GM12878 (cell line): ENCODE measurements at regions not wholly inside any gene's neighbourhood (a gene's known extent, or its start where the extent isn't known, plus 50 kb on each side); places are given as distances from the start of the nearest gene placed in this dataset.

Source experiments
- BCL11A ChIP-seq: IDR thresholded peaks from 2 replicates; pipeline ENCODE4 v1.6.1; 2011; ENCODE audit warnings: low read depth, low read length
- BHLHE40 ChIP-seq, 2 experiments: fragments of 450-650 bp in 1 of 2; IDR thresholded peaks; 2 replicates each; pipeline ENCODE4 v1.6.1; 2011 to 2017; ENCODE audit warnings: low read depth in 2 of 2, borderline replicate concordance in 1 of 2, improper control_type of control experiment in 1 of 2, low read length in 1 of 2, mild to moderate bottlenecking in 1 of 2
- BMI1 ChIP-seq: fragments of 450-650 bp; IDR thresholded peaks from 2 replicates; pipeline ENCODE4 v1.6.1; 2016; ENCODE audit warnings: mild to moderate bottlenecking, moderate library complexity, borderline replicate concordance
- DPF2 ChIP-seq: fragments of 450-650 bp; IDR thresholded peaks from 2 replicates; pipeline ENCODE4 v1.6.1; 2017; ENCODE audit warnings: mild to moderate bottlenecking
- E2F4 ChIP-seq: IDR thresholded peaks from 2 replicates; pipeline ENCODE4 v1.6.1; 2012; ENCODE audit warnings: low read depth, low read length, improper control_type of control experiment
- EP300 ChIP-seq, 2 experiments: fragments of 150-350 bp in 1 of 2; IDR thresholded peaks; 2 replicates each; pipeline ENCODE4 v1.6.1; 2011 to 2012; ENCODE audit warnings: low read depth in 2 of 2, low read length in 2 of 2, borderline replicate concordance in 1 of 2, improper control_type of control experiment in 1 of 2, inconsistent platforms in 1 of 2; ENCODE audit not compliant: control insufficient read depth in 1 of 2
- JUNB ChIP-seq: IDR thresholded peaks from 2 replicates; pipeline ENCODE4 v1.6.1; 2016; ENCODE audit warnings: antibody characterized with exemption, mild to moderate bottlenecking
- NFYA ChIP-seq: IDR thresholded peaks from 2 replicates; pipeline ENCODE4 v1.6.1; 2011; ENCODE audit warnings: low read depth, mild to moderate bottlenecking, low read length, improper control_type of control experiment, borderline replicate concordance
- RAD21 ChIP-seq: IDR thresholded peaks from 2 replicates; pipeline ENCODE4 v1.6.1; 2011; ENCODE audit warnings: mild to moderate bottlenecking, low read depth, low read length, moderate library complexity; ENCODE audit not compliant: insufficient read depth
- RCOR1 ChIP-seq: conservative IDR thresholded peaks from 2 replicates; pipeline ENCODE4 v1.6.1; 2012; ENCODE audit warnings: low read depth, low read length, improper control_type of control experiment
- SMAD5 ChIP-seq: IDR thresholded peaks from 2 replicates; pipeline ENCODE4 v1.6.1; 2016; ENCODE audit warnings: antibody characterized with exemption, low read depth
- SREBF2 ChIP-seq: IDR thresholded peaks from 2 replicates; pipeline ENCODE4 v1.6.1; 2012; ENCODE audit warnings: mild to moderate bottlenecking, low read length
- STAT3 ChIP-seq: IDR thresholded peaks from 2 replicates; pipeline ENCODE4 v1.6.1; 2011; ENCODE audit warnings: low read depth, low read length, improper control_type of control experiment
- TAF1 ChIP-seq: IDR thresholded peaks from 2 replicates; pipeline ENCODE4 v1.6.1; 2011; ENCODE audit warnings: mild to moderate bottlenecking, low read depth, low read length, borderline replicate concordance
- ZNF217 ChIP-seq: fragments of 450-650 bp; IDR thresholded peaks from 2 replicates; pipeline ENCODE4 v1.6.1; 2017; ENCODE audit warnings: antibody characterized with exemption, mild to moderate bottlenecking
- ZNF274 ChIP-seq: IDR thresholded peaks from one replicate; pipeline ENCODE4 v1.8.0; 2011; ENCODE audit not compliant: insufficient read length, insufficient read depth
- ZNF384 ChIP-seq: IDR thresholded peaks from 2 replicates; pipeline ENCODE4 v1.6.1; 2012; ENCODE audit warnings: low read depth, mild to moderate bottlenecking, low read length, improper control_type of control experiment, borderline replicate concordance
- ZSCAN29 ChIP-seq: fragments of 450-650 bp; IDR thresholded peaks from 2 replicates; pipeline ENCODE4 v1.6.1; 2017; ENCODE audit warnings: mild to moderate bottlenecking, moderate library complexity
- TF ChIP-seq, protein P1 (sequence below): fragments of 450-650 bp; formaldehyde crosslinking; IDR thresholded peaks from 2 replicates; pipeline ENCODE4 v1.4.0; 2020; ENCODE audit warnings: mild to moderate bottlenecking, moderate library complexity
- TF ChIP-seq, protein P2 (sequence below): fragments of 450-650 bp; conservative IDR thresholded peaks from 2 replicates; pipeline ENCODE4 v1.6.1; 2017; ENCODE audit warnings: mild to moderate bottlenecking, moderate library complexity
- TF ChIP-seq, protein P3 (sequence below): fragments of 450-650 bp; IDR thresholded peaks from 2 replicates; pipeline ENCODE4 v1.6.1; 2017; ENCODE audit warnings: mild to moderate bottlenecking

DNA sequence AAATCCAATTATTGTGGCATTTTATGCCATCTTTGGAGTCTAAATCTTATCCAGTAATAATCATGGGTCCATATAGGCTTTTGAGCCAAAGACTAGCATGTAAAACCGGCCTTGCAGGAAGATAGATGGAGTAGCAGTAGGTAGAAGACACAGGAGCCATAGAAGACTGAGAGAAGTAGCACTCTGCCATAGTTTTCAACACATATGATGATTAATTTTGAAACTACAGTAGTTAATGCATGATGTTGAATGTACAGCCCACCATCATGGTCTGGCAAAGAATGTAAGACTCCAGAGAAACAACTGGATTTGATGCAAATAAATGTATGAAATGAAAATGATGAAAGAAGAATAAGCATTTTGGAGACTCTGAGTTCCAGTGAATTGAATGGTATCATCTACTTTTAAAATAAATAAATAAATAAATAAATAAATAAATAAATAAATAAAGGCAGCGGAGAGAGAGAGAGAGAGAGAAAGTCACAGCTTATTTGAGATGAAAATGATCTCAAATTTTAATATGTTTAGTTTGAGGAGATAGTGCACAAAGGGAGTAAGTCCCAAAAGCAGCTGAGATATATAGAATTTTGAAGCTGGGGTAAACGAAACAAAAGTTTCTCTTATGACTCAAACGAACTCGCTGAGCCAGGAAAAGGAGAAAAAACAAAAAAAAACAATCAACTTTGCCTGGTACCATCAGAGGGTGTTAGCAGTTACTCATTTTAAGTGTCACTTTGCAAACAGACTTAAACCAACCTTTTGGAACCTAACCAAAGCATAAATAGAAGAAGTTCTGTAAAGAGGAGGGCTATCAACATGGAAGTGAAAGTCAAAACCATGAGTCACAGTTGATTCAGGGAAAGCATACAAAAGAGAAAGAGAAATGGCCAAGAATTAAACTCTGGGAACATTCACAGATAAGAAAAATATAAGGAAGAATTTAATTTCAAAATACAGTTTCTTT, 388.7 kb downstream of the CETN3 start (continued):
- TF ChIP-seq ZNF217 (peak; percentile 84), RCOR1 (no peak), E2F4 (no peak), BHLHE40 (IDR thresholded peaks at IDR 0.05; ENCODE audit: borderline replicate concordance in 1 of 2, low read depth in 2 of 2, low read length in 1 of 2) (peak in 1 of 2 experiments; percentile 44; a peak in 1 of 4 replicates), NFYA (no peak), BCL11A (peak; percentile 56), DPF2 (peak; percentile 77), ZNF274 (no peak), ZSCAN29 (no peak), ZNF384 (peak; percentile 70; the same call in 1 of the 2 replicates), JUNB (peak; percentile 85), SREBF2 (no peak), EP300 (IDR thresholded peaks at IDR 0.05; ENCODE audit: borderline replicate concordance in 1 of 2, control insufficient read depth in 1 of 2, low read depth in 2 of 2, low read length in 2 of 2) (peak; percentile 63 to 82), SMAD5 (no peak), BMI1 (0 out of 2 replicates have a peak, but pooled peaks have one; percentile 52), TAF1 (no peak), STAT3 (no peak), RAD21 (peak; percentile 26; the same call in 1 of the 2 replicates)
- TF ChIP-seq, protein P1, sequence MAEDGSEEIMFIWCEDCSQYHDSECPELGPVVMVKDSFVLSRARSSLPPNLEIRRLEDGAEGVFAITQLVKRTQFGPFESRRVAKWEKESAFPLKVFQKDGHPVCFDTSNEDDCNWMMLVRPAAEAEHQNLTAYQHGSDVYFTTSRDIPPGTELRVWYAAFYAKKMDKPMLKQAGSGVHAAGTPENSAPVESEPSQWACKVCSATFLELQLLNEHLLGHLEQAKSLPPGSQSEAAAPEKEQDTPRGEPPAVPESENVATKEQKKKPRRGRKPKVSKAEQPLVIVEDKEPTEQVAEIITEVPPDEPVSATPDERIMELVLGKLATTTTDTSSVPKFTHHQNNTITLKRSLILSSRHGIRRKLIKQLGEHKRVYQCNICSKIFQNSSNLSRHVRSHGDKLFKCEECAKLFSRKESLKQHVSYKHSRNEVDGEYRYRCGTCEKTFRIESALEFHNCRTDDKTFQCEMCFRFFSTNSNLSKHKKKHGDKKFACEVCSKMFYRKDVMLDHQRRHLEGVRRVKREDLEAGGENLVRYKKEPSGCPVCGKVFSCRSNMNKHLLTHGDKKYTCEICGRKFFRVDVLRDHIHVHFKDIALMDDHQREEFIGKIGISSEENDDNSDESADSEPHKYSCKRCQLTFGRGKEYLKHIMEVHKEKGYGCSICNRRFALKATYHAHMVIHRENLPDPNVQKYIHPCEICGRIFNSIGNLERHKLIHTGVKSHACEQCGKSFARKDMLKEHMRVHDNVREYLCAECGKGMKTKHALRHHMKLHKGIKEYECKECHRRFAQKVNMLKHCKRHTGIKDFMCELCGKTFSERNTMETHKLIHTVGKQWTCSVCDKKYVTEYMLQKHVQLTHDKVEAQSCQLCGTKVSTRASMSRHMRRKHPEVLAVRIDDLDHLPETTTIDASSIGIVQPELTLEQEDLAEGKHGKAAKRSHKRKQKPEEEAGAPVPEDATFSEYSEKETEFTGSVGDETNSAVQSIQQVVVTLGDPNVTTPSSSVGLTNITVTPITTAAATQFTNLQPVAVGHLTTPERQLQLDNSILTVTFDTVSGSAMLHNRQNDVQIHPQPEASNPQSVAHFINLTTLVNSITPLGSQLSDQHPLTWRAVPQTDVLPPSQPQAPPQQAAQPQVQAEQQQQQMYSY (CRISPR knock-in tag) = no peak
- TF ChIP-seq, protein P2, sequence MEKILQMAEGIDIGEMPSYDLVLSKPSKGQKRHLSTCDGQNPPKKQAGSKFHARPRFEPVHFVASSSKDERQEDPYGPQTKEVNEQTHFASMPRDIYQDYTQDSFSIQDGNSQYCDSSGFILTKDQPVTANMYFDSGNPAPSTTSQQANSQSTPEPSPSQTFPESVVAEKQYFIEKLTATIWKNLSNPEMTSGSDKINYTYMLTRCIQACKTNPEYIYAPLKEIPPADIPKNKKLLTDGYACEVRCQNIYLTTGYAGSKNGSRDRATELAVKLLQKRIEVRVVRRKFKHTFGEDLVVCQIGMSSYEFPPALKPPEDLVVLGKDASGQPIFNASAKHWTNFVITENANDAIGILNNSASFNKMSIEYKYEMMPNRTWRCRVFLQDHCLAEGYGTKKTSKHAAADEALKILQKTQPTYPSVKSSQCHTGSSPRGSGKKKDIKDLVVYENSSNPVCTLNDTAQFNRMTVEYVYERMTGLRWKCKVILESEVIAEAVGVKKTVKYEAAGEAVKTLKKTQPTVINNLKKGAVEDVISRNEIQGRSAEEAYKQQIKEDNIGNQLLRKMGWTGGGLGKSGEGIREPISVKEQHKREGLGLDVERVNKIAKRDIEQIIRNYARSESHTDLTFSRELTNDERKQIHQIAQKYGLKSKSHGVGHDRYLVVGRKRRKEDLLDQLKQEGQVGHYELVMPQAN = no peak
- TF ChIP-seq, protein P3, sequence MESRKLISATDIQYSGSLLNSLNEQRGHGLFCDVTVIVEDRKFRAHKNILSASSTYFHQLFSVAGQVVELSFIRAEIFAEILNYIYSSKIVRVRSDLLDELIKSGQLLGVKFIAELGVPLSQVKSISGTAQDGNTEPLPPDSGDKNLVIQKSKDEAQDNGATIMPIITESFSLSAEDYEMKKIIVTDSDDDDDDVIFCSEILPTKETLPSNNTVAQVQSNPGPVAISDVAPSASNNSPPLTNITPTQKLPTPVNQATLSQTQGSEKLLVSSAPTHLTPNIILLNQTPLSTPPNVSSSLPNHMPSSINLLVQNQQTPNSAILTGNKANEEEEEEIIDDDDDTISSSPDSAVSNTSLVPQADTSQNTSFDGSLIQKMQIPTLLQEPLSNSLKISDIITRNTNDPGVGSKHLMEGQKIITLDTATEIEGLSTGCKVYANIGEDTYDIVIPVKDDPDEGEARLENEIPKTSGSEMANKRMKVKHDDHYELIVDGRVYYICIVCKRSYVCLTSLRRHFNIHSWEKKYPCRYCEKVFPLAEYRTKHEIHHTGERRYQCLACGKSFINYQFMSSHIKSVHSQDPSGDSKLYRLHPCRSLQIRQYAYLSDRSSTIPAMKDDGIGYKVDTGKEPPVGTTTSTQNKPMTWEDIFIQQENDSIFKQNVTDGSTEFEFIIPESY = no peak
